HL-60/S4 treated with retinoic acid at 250 ng/mL for 4 days and 3 days (cell line): ENCODE measurements at regions not wholly inside any gene's neighbourhood (a gene's known extent, or its start where the extent isn't known, plus 50 kb on each side); places are given as distances from the start of the nearest gene placed in this dataset.
"Not testable (repeated sequence)": the region's sequence is repeated elsewhere in the genome, so short reads cannot be mapped to it uniquely, and the experiment has no call there.

Experiments used
- in situ Hi-C: fragments of 300-500 bp; cut with MboI; formaldehyde crosslinking; loops from 2 replicates; pipeline ENCODE4 v1.7.0; 2022; ENCODE audit warnings: low sequenced_read_pairs

- in situ Hi-C loops = no loop called here
Observed at GRCh38 chr2:144904612-144905011, 384.7 kb upstream of the ZEB2 start.

- in situ Hi-C loops = not testable (repeated sequence)
Observed at GRCh38 chr2:144903045-144903444, 383.1 kb upstream of the ZEB2 start.

- in situ Hi-C loops = not testable (repeated sequence)
Observed at GRCh38 chr2:144901386-144901785, 381.5 kb upstream of the ZEB2 start.

GRCh38 chr2:144896341-144896740, 376.4 kb upstream of the ZEB2 start:
- in situ Hi-C loops = no loop called here

- in situ Hi-C loops = no loop called here
Observed at GRCh38 chr2:144894612-144895599, 375.0 kb upstream of the ZEB2 start.

GRCh38 chr2:144893464-144893863, 373.5 kb upstream of the ZEB2 start:
- in situ Hi-C loops = no loop called here

GRCh38 chr2:144890828-144891227, 370.9 kb upstream of the ZEB2 start:
- in situ Hi-C loops = no loop called here

GRCh38 chr2:144889348-144889747, 369.4 kb upstream of the ZEB2 start:
- in situ Hi-C loops = no loop called here

- in situ Hi-C loops = no loop called here
Observed at GRCh38 chr2:144886862-144887261, 366.9 kb upstream of the ZEB2 start.

- in situ Hi-C loops = no loop called here
Observed at GRCh38 chr2:144877893-144878292, 358.0 kb upstream of the ZEB2 start.

GRCh38 chr2:144876013-144876412, 356.1 kb upstream of the ZEB2 start:
- in situ Hi-C loops = no loop called here

- in situ Hi-C loops = no loop called here
Observed at GRCh38 chr2:144875290-144875969, 355.5 kb upstream of the ZEB2 start.

- in situ Hi-C loops = no loop called here
Observed at GRCh38 chr2:144865670-144866069, 345.8 kb upstream of the ZEB2 start.

GRCh38 chr2:144859716-144860115, 339.8 kb upstream of the ZEB2 start:
- in situ Hi-C loops = no loop called here

GRCh38 chr2:144858211-144858610, 338.3 kb upstream of the ZEB2 start:
- in situ Hi-C loops = no loop called here

GRCh38 chr2:144854596-144854995, 334.7 kb upstream of the ZEB2 start:
- in situ Hi-C loops = no loop called here

- in situ Hi-C loops = no loop called here
Observed at GRCh38 chr2:144849612-144850011, 329.7 kb upstream of the ZEB2 start.

GRCh38 chr2:144848423-144848822, 328.5 kb upstream of the ZEB2 start:
- in situ Hi-C loops = no loop called here

- in situ Hi-C loops = no loop called here
Observed at GRCh38 chr2:144847347-144848080, 327.6 kb upstream of the ZEB2 start.

- in situ Hi-C loops = no loop called here
Observed at GRCh38 chr2:144836635-144837350, 316.9 kb upstream of the ZEB2 start.
